ENCODE measurements at regions not wholly inside any gene's neighbourhood (a gene's known extent, or its start where the extent isn't known, plus 50 kb on each side); places are given as distances from the start of the nearest gene placed in this dataset.

DNA sequence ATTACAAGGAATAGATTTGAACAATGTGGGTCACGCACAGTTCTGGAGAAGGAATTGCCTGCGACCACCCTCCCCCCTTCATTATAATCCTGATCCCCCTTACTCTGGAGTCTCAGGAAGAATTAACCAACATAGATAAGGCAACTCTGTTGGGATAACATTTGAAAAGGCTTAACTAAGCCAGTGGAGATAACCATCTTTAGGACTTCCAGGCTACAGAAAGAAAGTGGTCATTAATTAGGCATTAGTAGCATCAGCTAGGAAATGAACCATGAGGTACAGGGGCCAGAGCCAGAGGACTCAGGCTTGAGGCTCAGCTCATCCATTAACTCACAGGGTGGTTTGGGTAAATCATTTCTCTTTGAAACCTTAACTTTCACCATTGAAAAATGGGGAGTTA lies 720.0 kb upstream of the API5 start:
- TF ChIP-seq POLR2A (IDR thresholded peaks at IDR 0.05; ENCODE audit: low read depth, low read length), result no peak
- TF ChIP-seq TAF1 (IDR thresholded peaks at IDR 0.05; ENCODE audit: low read depth, low read length), result no peak

Measured in GM12891 (cell line).